DND-41 (cell line): ENCODE measurements at regions not wholly inside any gene's neighbourhood (a gene's known extent, or its start where the extent isn't known, plus 50 kb on each side); places are given as distances from the start of the nearest gene placed in this dataset.

Source experiments
- ATAC-seq: fragments of 200-7000 bp; cut with Tn5 transposase; 3 replicates; pipeline ENCODE4 v1.9.1; 2021; ENCODE audit warnings: low read depth; ENCODE audit not compliant: insufficient read depth
- DNase-seq: peaks from one replicate; pipeline ENCODE4 v3.0.0-alpha.2; 2020
- H2AFZ ChIP-seq: 2 replicates; pipeline ENCODE4 v1.6.0; 2012; ENCODE audit warnings: low read depth, low read length
- H3K27ac ChIP-seq: 2 replicates; pipeline ENCODE4 v1.5.1; 2012; ENCODE audit warnings: low read length, inconsistent platforms
- H3K27me3 ChIP-seq: fragments of 200-600 bp; sonication (generic); 2 replicates; pipeline ENCODE4 v1.6.0; 2012; ENCODE audit warnings: low read length, mild to moderate bottlenecking, inconsistent platforms; ENCODE audit not compliant: insufficient read depth, poor library complexity
- H3K36me3 ChIP-seq: 2 replicates; pipeline ENCODE4 v1.5.1; 2012; ENCODE audit warnings: low read length, inconsistent platforms; ENCODE audit not compliant: insufficient read depth
- H3K4me1 ChIP-seq: 2 replicates; pipeline ENCODE4 v1.5.1; 2012; ENCODE audit warnings: mild to moderate bottlenecking, low read length; ENCODE audit not compliant: insufficient read depth
- H3K4me2 ChIP-seq: 2 replicates; pipeline ENCODE4 v1.6.0; 2012; ENCODE audit warnings: mild to moderate bottlenecking, moderate library complexity, low read length, inconsistent platforms; ENCODE audit not compliant: insufficient read depth
- H3K4me3 ChIP-seq, 2 experiments: fragments of 200-600 bp in 1 of 2; shearing (Covaris generic) in 1 of 2; 2 replicates each; pipeline ENCODE4 v1.5.1; 2012 to 2016; ENCODE audit warnings: inconsistent platforms in 2 of 2, low read length in 2 of 2, mild to moderate bottlenecking in 2 of 2, low read depth in 1 of 2, moderate library complexity in 1 of 2
- H3K79me2 ChIP-seq: 2 replicates; pipeline ENCODE4 v1.6.0; 2012; ENCODE audit warnings: low read length, inconsistent platforms; ENCODE audit not compliant: insufficient read depth
- H3K9ac ChIP-seq: 2 replicates; pipeline ENCODE4 v1.6.0; 2012; ENCODE audit warnings: low read depth, mild to moderate bottlenecking, inconsistent platforms, low read length, moderate library complexity
- H3K9me3 ChIP-seq: 2 replicates; pipeline ENCODE4 v1.5.1; 2012; ENCODE audit warnings: low read length, moderate library complexity, mild to moderate bottlenecking, inconsistent platforms; ENCODE audit not compliant: insufficient read depth, severe bottlenecking
- H4K20me1 ChIP-seq: 2 replicates; pipeline ENCODE4 v1.6.0; 2012; ENCODE audit warnings: low read length; ENCODE audit not compliant: insufficient read depth
- EZH2 ChIP-seq: IDR thresholded peaks from 3 replicates; pipeline ENCODE4 v1.6.1; 2012; ENCODE audit warnings: borderline replicate concordance, low read depth, mild to moderate bottlenecking, moderate library complexity, low read length, inconsistent platforms; ENCODE audit not compliant: severe bottlenecking
- TF ChIP-seq, protein P1 (sequence below): IDR thresholded peaks from 2 replicates; pipeline ENCODE4 v1.5.1; 2012; ENCODE audit warnings: borderline replicate concordance, low read length, moderate library complexity, mild to moderate bottlenecking; ENCODE audit not compliant: poor library complexity, severe bottlenecking; ENCODE audit errors: extremely low read depth

DNA sequence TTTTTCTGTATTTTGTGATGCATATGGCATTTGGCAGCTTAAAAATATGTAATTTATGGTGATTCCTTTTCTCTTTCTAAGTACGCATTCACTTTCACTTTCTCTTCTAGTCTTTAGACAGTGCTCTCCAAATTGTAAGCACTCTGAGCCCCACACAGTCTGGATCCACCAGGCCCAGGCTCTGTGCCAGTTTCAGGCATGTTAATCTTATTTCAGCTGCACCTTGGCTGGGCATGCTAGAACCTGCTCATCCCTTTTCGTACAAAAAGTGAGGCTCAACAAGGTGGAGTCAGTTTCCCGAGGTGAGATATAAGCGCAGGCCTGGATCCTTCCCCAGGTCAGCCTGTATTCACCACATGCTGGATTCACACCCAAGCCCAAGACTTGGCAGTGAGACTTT, 203.9 kb downstream of the MTX2 start:
- Histone ChIP-seq H3K4me3 (peak overlapping the region in 1 of 2 experiments; percentile 49; a peak in 3 of 4 replicates), H3K79me2 (no peaks in the 10 kb centered on the region), H3K27me3 (no peaks in the 10 kb centered on the region), H3K36me3 (no peaks in the 10 kb centered on the region), H2AFZ (peak overlapping the region; percentile 86), H3K4me2 (peak overlapping the region; percentile 71), H3K9me3 (no peaks in the 10 kb centered on the region), H3K27ac (peak overlapping the region; percentile 94), H3K4me1 (peaks cover 54% of the 10 kb centered on the region), H3K9ac (peak overlapping the region; percentile 56), H4K20me1 (no peaks in the 10 kb centered on the region)
- TF ChIP-seq EZH2, result no peak
- TF ChIP-seq, protein P1, sequence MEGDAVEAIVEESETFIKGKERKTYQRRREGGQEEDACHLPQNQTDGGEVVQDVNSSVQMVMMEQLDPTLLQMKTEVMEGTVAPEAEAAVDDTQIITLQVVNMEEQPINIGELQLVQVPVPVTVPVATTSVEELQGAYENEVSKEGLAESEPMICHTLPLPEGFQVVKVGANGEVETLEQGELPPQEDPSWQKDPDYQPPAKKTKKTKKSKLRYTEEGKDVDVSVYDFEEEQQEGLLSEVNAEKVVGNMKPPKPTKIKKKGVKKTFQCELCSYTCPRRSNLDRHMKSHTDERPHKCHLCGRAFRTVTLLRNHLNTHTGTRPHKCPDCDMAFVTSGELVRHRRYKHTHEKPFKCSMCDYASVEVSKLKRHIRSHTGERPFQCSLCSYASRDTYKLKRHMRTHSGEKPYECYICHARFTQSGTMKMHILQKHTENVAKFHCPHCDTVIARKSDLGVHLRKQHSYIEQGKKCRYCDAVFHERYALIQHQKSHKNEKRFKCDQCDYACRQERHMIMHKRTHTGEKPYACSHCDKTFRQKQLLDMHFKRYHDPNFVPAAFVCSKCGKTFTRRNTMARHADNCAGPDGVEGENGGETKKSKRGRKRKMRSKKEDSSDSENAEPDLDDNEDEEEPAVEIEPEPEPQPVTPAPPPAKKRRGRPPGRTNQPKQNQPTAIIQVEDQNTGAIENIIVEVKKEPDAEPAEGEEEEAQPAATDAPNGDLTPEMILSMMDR, result no peak
- peak; percentile 79 for DNase-seq
- ATAC-seq, result peak; percentile 93

DNA sequence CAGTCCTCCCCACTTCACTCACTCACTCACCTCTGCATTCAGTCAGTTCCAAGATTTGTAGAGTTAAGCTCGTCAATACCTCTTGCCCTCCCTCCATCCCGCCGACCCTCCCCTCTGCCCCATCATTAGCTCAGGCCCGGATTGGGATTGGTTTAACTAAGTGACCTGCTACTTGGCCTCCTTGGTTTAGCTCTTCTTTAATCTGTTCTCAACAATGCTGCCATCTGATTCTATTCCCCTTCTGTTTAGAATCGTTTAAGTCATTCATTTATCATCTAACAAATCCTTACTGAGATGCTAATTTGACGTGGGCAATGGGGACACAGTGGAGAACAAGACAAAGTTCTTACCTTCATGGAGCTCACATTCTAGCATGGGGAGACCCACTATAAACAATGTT, 204.6 kb downstream of the MTX2 start:
- peak overlapping the region; percentile 71 for H3K4me2 ChIP-seq
- ATAC-seq (no peak), DNase-seq (no peak)
- TF ChIP-seq, protein P1, result no peak
- TF ChIP-seq EZH2, result no peak
- H3K79me2 ChIP-seq, result no peaks in the 10 kb centered on the region
- H3K27ac ChIP-seq, result peak overlapping the region; percentile 94
- peak overlapping the region; percentile 56 for H3K9ac ChIP-seq
- H4K20me1 ChIP-seq, result no peaks in the 10 kb centered on the region
- peaks cover 54% of the 10 kb centered on the region for H3K4me1 ChIP-seq
- no peaks in the 10 kb centered on the region for H3K36me3 ChIP-seq
- H3K4me3 ChIP-seq, result no peak overlapping the region
- no peaks in the 10 kb centered on the region for H3K27me3 ChIP-seq
- no peaks in the 10 kb centered on the region for H3K9me3 ChIP-seq
- H2AFZ ChIP-seq, result peak overlapping the region; percentile 86

DNA sequence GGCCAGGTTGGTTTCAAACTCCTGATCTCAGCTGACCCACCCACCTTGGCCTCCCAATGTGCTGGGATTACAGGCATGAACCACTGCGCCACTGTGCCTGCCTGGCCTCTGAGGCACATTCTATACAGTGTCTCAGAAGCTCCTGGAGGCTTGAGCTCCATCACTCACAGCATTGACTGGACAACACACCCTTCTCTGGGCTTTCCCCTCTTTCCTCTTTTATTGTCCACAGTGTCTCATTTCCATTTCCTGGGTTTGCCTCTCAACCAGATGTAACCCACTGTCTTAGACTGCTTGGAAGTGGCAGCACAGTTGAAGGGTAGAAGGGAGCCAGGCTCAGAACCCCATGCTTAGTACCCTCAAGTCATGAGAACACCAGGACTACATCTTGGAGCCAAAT, 208.1 kb downstream of the MTX2 start:
- Histone ChIP-seq H3K4me1 (peaks cover 26% of the 10 kb centered on the region), H3K4me2 (no peak overlapping the region), H3K9me3 (no peaks in the 10 kb centered on the region), H3K9ac (no peak overlapping the region), H3K27ac (no peak overlapping the region), H3K4me3 (no peak overlapping the region), H2AFZ (no peak overlapping the region), H3K79me2 (no peaks in the 10 kb centered on the region), H3K27me3 (no peaks in the 10 kb centered on the region), H3K36me3 (no peaks in the 10 kb centered on the region), H4K20me1 (no peaks in the 10 kb centered on the region)
- TF ChIP-seq, protein P1, result no peak
- TF ChIP-seq EZH2, result no peak
- ATAC-seq, result no peak
- no peak for DNase-seq

DNA sequence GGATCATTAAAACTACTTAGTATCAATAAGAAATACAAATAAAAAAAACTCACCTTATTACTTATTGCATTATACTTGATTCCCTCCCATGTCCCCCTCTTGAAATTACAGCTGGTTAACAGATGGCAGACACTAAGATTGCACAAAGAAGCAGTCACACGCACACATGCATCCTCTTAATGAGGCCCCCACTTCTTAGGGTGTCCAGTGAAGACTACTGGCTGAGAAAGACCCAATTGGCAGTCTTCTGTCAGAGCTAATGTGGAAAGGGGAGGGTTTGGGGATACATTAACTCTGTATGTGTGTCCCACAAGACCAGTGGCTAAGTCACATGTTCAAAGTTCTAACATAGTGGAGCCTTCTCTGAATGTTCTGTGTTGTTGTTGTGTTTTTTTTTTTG, 210.7 kb downstream of the MTX2 start:
- no peaks in the 10 kb centered on the region for H4K20me1 ChIP-seq
- TF ChIP-seq, protein P1, result no peak
- no peaks in the 10 kb centered on the region for H3K9me3 ChIP-seq
- no peak for ATAC-seq
- no peak for DNase-seq
- no peak overlapping the region for H2AFZ ChIP-seq
- no peak overlapping the region for H3K27ac ChIP-seq
- H3K79me2 ChIP-seq, result no peaks in the 10 kb centered on the region
- H3K4me3 ChIP-seq, result no peak overlapping the region
- 0 out of 2 replicates have a peak, but pooled peaks cover under 1% of the 10 kb centered on the region for H3K4me1 ChIP-seq
- no peaks in the 10 kb centered on the region for H3K27me3 ChIP-seq
- no peak overlapping the region for H3K4me2 ChIP-seq
- no peaks in the 10 kb centered on the region for H3K36me3 ChIP-seq
- no peak overlapping the region for H3K9ac ChIP-seq
